GM06990 (cell line): ENCODE measurements at regions not wholly inside any gene's neighbourhood (a gene's known extent, or its start where the extent isn't known, plus 50 kb on each side); places are given as distances from the start of the nearest gene placed in this dataset.
"Not testable (repeated sequence)": the region's sequence is repeated elsewhere in the genome, so short reads cannot be mapped to it uniquely, and the experiment has no call there.

Source experiments
- DNase-seq: peaks from one replicate; pipeline ENCODE4 v3.0.0-alpha.2; 2011; ENCODE audit not compliant: insufficient read length; ENCODE audit errors: extremely low read depth
- H3K27me3 ChIP-seq: replicated peaks from 2 replicates; pipeline ENCODE4 v1.6.0; 2011; ENCODE audit warnings: low read length; ENCODE audit not compliant: control insufficient read depth, insufficient read depth
- H3K36me3 ChIP-seq: 2 replicates; pipeline ENCODE4 v1.5.1; 2011; ENCODE audit warnings: low read length; ENCODE audit not compliant: control insufficient read depth, insufficient read depth
- H3K4me3 ChIP-seq: replicated peaks from 2 replicates; pipeline ENCODE4 v1.5.1; 2011; ENCODE audit warnings: low read depth, mild to moderate bottlenecking, control low read depth, low read length
- CTCF ChIP-seq: IDR thresholded peaks from 2 replicates; pipeline ENCODE4 v1.5.1; 2011; ENCODE audit warnings: low read length, control low read depth, mild to moderate bottlenecking, inconsistent platforms; ENCODE audit not compliant: insufficient read depth, poor library complexity, severe bottlenecking

GRCh38 chr3:24565656-24566055, 71.0 kb upstream of the THRB start:
- no peak for DNase-seq
- H3K4me3 ChIP-seq: no peak overlapping the region
- no peaks in the 10 kb centered on the region for H3K27me3 ChIP-seq
- no peaks in the 10 kb centered on the region for H3K36me3 ChIP-seq
- no peak for TF ChIP-seq CTCF

DNA sequence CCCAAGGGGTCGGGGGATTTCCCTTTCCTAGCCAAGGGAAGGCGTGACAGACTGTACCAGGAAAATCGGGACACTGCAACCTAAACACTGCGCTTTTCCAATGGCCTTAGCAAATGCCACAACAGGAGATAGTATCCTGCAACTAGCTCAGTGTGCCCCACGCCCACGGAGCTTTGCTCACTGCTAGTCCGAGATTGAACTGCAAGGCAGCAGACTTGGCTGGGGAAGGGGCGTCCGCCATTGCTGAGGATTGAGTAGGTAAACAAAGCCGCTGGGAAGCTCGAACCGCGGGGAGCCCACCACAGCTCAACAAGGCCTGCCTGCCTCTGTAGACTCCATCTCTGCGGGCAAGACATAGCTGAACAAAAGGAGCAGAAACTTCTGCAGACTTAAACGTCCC, 72.3 kb upstream of the THRB start:
- TF ChIP-seq CTCF: no peak
- H3K27me3 ChIP-seq: no peaks in the 10 kb centered on the region
- no peaks in the 10 kb centered on the region for H3K36me3 ChIP-seq
- no peak for DNase-seq
- no peak overlapping the region for H3K4me3 ChIP-seq

GRCh38 chr3:24572409-24572808, 77.8 kb upstream of the THRB start:
- H3K36me3 ChIP-seq, H3K27me3 ChIP-seq, DNase-seq, H3K4me3 ChIP-seq: not testable (repeated sequence)

GRCh38 chr3:24573576-24573975, 78.9 kb upstream of the THRB start:
- no peak for TF ChIP-seq CTCF
- Histone ChIP-seq H3K27me3 (no peaks in the 10 kb centered on the region), H3K4me3 (no peak overlapping the region), H3K36me3 (no peaks in the 10 kb centered on the region)
- DNase-seq: no peak

DNA sequence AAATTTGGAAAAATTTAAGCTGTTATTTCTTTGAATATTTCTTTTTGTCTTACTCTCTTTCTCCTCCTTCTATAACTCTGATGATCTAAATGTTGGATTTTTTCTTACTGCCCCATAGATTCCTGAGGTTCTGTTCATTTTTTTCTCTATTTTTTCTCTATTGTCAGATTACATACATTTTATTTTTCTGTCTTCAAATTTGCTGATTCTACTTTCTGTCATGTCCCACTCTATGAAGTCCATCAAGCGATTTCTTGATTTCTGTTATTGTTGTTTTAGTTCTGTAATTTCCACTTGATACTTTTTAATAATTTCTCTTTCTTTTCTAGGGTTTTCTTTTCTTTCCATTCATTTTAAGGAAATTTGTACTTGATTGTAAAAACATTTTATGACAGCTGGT, 83.7 kb upstream of the THRB start:
- H3K27me3 ChIP-seq: no peaks in the 10 kb centered on the region
- no peak for TF ChIP-seq CTCF
- H3K36me3 ChIP-seq: no peaks in the 10 kb centered on the region
- DNase-seq: no peak
- no peak overlapping the region for H3K4me3 ChIP-seq

GRCh38 chr3:24578951-24579421, 84.3 kb upstream of the THRB start:
- no peak for TF ChIP-seq CTCF
- DNase-seq: no peak
- Histone ChIP-seq H3K4me3 (no peak overlapping the region), H3K27me3 (no peaks in the 10 kb centered on the region), H3K36me3 (no peaks in the 10 kb centered on the region)
